GM19438 (cell line): ENCODE measurements at regions not wholly inside any gene's neighbourhood (a gene's known extent, or its start where the extent isn't known, plus 50 kb on each side); places are given as distances from the start of the nearest gene placed in this dataset.

ENCODE experiments used
- ATAC-seq: cut with Tn5 transposase; IDR thresholded peaks from one replicate; pipeline ENCODE4 v1.9.1; 2021; ENCODE audit warnings: low read depth; ENCODE audit not compliant: unreplicated experiment

- ATAC-seq = no peak
These were observed 53.1 kb upstream of the SNX9 start for GRCh38 chr6:157769776-157770426.

GRCh38 chr6:157770946-157771345, 52.1 kb upstream of the SNX9 start:
- no peak for ATAC-seq

- ATAC-seq = no peak
These were observed 50.2 kb upstream of the SNX9 start for GRCh38 chr6:157772820-157773219.
